Natural killer cell treated with Interleukin-12 subunit alpha and Interleukin-12 subunit beta and Interleukin-15 and Interleukin-18, amount 100 ng/mL, for 72 hours (primary cell): ENCODE measurements at regions not wholly inside any gene's neighbourhood (a gene's known extent, or its start where the extent isn't known, plus 50 kb on each side); places are given as distances from the start of the nearest gene placed in this dataset.
"Not testable (repeated sequence)": the region's sequence is repeated elsewhere in the genome, so short reads cannot be mapped to it uniquely, and the experiment has no call there.

ENCODE experiments used
- ATAC-seq, 2 donors: fragments of 150-1000 bp; cut with Tn5 transposase in 1 of 2; sonication (Bioruptor Pico), chemical (Tn5 transposase) in 1 of 2; 2 replicates each; pipeline ENCODE4 v1.10.0; 2021
- DNase-seq: peaks from one replicate; pipeline ENCODE4 v3.0.0; 2022; ENCODE audit warnings: low spot score
- H3K27ac Mint-ChIP-seq, 2 donors: 1 replicate in 1 of 2; 2 replicates in 1 of 2; pipeline ENCODE4 v1.8.0; 2022; ENCODE audit warnings: mixed read lengths in 2 of 2, mild to moderate bottlenecking in 1 of 2, moderate library complexity in 1 of 2
- H3K27me3 Mint-ChIP-seq, 2 donors: 1 replicate in 1 of 2; 2 replicates in 1 of 2; pipeline ENCODE4 v1.8.0; 2022; ENCODE audit warnings: mixed read lengths in 2 of 2
- H3K36me3 Mint-ChIP-seq: one replicate; pipeline ENCODE4 v1.8.0; 2022; ENCODE audit warnings: mixed read lengths
- H3K4me1 Mint-ChIP-seq, 2 donors: 1 replicate in 1 of 2; 2 replicates in 1 of 2; pipeline ENCODE4 v1.8.0; 2022; ENCODE audit warnings: low read depth in 2 of 2, mixed read lengths in 2 of 2, mild to moderate bottlenecking in 1 of 2
- H3K4me3 Mint-ChIP-seq: one replicate; pipeline ENCODE4 v1.8.0; 2022; ENCODE audit warnings: mixed read lengths
- H3K9me3 Mint-ChIP-seq: 2 replicates; pipeline ENCODE4 v1.8.0; 2022; ENCODE audit warnings: mixed read lengths

DNA sequence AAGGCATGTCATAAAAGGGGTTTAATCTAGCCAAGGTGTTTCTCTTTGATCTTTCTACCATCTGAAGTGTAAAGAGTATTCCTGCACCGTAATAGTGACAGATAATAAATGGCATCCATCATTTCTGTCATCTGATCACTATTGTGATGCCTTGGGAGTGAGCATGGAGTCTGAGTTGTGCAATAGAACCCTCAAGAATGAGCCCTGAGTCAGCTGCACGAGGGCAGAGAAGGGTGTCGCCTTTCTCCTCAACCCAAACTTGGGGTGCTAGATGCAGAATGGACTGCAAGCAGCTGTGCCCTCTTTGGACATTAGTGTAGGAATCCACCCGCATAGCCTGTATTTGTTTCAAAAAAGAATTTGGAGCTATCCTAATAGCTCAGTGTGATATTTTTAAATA lies 115.2 kb downstream of the ZNF37A start:
- Mint-ChIP-seq H3K4me1 (no peaks in the 10 kb centered on the region), H3K4me3 (no peak overlapping the region), H3K27me3 (no peaks in the 10 kb centered on the region), H3K36me3 (no peaks in the 10 kb centered on the region), H3K9me3 (peaks cover 4% of the 10 kb centered on the region), H3K27ac (no peak overlapping the region)
- DNase-seq, result no peak
- no peak for ATAC-seq

GRCh38 chr10:38209748-38210147 lies 115.6 kb downstream of the ZNF37A start:
- not testable (repeated sequence) for H3K27me3 Mint-ChIP-seq, H3K36me3 Mint-ChIP-seq, H3K4me3 Mint-ChIP-seq

DNA sequence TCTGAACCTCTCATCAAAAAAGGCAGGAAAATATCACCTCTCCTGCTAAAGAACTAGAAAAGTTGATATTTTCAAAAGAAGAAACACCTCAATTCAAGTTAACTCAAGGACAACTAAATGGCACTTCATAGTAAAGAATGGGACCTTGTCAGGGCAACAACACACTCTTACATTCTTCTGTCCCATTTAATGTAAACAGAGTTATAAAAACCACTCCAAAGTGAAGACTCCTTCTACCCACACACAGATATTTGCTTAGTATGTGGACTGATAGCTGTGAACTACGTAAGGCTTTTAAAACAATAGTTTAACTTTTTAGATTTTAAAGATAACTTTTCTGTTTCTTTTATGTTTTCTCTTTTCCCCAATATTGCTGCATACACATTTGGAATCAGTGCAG lies 118.3 kb downstream of the ZNF37A start:
- ATAC-seq (no peak), DNase-seq (no peak)
- no peak overlapping the region for H3K4me3 Mint-ChIP-seq
- no peaks in the 10 kb centered on the region for H3K27me3 Mint-ChIP-seq
- H3K27ac Mint-ChIP-seq, result no peak overlapping the region
- H3K36me3 Mint-ChIP-seq, result no peaks in the 10 kb centered on the region
- peaks cover 2% of the 10 kb centered on the region for H3K9me3 Mint-ChIP-seq
- no peaks in the 10 kb centered on the region for H3K4me1 Mint-ChIP-seq

More at GRCh38 chr10:38209748-38210147, 115.6 kb downstream of the ZNF37A start:
- not testable (repeated sequence) for H3K9me3 Mint-ChIP-seq, H3K4me1 Mint-ChIP-seq, DNase-seq, H3K27ac Mint-ChIP-seq, ATAC-seq

DNA sequence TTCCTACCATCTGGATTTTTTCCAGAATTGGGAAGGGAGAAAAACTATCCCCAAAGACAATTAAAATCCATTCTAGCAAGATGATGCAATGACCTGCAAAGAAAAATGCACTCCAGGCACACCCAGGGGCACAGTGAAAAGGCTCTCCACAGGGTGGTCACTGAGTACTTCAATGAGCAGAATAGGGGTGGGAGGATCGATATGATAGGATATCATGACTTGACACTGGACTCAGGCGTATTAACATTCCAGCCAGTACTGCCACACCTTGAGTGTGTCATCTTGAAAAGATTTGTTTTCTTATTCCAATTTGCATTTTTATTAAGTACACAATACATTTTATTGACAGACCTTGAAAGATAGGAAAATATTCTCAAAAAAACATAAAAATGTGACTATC lies 132.2 kb downstream of the ZNF37A start:
- Mint-ChIP-seq H3K4me3 (no peak overlapping the region), H3K27me3 (no peaks in the 10 kb centered on the region), H3K9me3 (peaks cover 12% of the 10 kb centered on the region), H3K27ac (no peak overlapping the region), H3K4me1 (no peaks in the 10 kb centered on the region), H3K36me3 (peaks cover 6% of the 10 kb centered on the region)
- DNase-seq (no peak), ATAC-seq (no peak)

DNA sequence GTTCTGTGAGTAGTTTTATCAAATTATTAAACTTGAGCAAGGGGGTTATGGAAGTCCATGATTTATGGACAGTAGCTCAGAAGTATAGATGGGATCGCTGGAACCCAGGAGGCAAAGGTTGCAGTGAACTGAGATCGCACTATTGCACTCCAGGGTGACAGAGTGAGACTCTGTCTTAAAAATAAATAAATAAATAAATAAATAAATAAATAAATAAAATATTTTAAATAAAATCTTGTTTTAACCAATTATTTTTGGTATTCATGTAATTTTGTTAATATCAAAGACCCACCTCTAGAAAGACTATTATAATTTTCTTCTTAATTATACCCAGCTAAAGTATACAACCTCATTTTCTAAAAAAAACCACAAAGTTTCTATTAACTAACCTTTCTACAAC lies 134.3 kb downstream of the ZNF37A start:
- no peak for DNase-seq
- Mint-ChIP-seq H3K36me3 (peaks cover 6% of the 10 kb centered on the region), H3K4me3 (no peak overlapping the region), H3K4me1 (no peaks in the 10 kb centered on the region), H3K9me3 (peaks cover 4% of the 10 kb centered on the region), H3K27ac (no peak overlapping the region), H3K27me3 (no peaks in the 10 kb centered on the region)
- no peak for ATAC-seq

DNA sequence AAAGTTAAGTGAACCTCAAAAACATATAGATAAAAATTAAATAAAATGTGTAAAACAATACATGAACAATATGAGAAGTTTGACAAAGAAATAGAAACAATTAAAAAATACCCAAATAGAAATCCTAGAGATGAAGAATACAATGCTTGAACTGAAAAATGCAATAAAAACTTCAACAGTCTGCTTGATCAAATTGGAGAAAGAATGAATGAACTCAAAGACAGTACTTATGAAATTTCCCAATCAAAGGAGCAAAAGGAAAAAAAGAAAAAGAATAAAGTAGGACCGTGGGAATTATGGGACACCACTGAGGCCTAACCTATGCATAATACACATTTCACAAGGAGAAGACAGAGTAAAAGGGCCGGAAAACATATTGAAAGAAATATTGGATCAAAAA lies 144.3 kb downstream of the ZNF37A start:
- not testable (repeated sequence) for H3K36me3 Mint-ChIP-seq, DNase-seq, H3K9me3 Mint-ChIP-seq, H3K27me3 Mint-ChIP-seq, ATAC-seq, H3K27ac Mint-ChIP-seq, H3K4me3 Mint-ChIP-seq, H3K4me1 Mint-ChIP-seq

DNA sequence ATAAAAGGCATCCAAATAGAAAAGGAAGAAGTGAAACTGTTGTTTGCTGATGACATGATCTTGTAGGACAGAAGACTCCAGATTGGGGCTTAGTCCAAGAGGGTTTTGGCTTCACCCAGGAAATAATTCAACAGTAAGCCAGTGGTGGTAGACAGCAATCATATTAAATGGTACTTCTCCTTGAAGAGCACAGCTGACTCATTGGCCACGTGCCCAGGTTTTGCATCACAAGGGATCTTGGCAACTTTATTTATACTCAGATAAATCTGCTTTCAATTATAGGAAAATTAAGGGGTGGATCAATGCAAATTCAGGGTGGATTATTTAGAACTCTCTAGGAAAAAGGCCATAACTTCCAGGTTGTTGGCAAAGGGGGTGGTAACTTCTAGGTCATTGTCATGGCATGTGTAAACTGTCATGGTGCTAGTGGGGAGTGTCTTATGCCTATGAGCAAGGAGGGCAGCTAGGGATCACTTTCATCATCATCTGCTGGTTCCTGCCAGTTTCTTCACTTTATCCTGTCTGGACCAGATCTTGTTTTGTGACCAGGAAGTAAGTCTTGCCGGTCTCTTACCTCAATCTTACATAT lies 148.0 kb downstream of the ZNF37A start:
- not testable (repeated sequence) for ATAC-seq, H3K27me3 Mint-ChIP-seq, H3K36me3 Mint-ChIP-seq, H3K9me3 Mint-ChIP-seq, DNase-seq, H3K4me3 Mint-ChIP-seq, H3K27ac Mint-ChIP-seq, H3K4me1 Mint-ChIP-seq

- H3K4me1 Mint-ChIP-seq, H3K27me3 Mint-ChIP-seq: not testable (repeated sequence)
These were observed 154.0 kb downstream of the ZNF37A start for GRCh38 chr10:38248113-38248512.

DNA sequence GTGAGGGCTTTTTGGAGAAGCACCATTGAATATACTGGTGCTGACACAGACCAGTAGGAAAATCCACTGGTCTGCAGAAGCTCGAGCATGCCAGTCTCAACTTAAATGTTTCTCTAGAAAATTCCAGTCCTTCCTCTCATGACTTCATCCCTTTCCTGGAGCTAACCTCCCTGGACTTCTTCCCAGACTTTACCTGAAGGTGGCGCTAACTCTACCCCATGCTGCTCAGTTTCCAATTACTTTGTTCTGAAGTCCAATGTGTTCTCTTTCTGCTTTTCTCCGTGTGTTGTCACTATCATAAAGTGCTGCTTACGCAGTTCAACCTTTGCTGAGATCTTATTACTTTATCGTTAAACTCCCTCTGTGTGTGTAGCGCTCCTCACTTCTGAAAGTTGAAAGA lies 158.4 kb downstream of the ZNF37A start:
- ATAC-seq, H3K4me3 Mint-ChIP-seq, H3K27ac Mint-ChIP-seq, H3K36me3 Mint-ChIP-seq, H3K4me1 Mint-ChIP-seq, H3K27me3 Mint-ChIP-seq, DNase-seq: not testable (repeated sequence)
- H3K9me3 Mint-ChIP-seq, result peaks cover 16% of the 10 kb centered on the region

More at GRCh38 chr10:38248113-38248512, 154.0 kb downstream of the ZNF37A start:
- not testable (repeated sequence) for ATAC-seq, DNase-seq, H3K4me3 Mint-ChIP-seq, H3K27ac Mint-ChIP-seq, H3K36me3 Mint-ChIP-seq
- H3K9me3 Mint-ChIP-seq, result peaks cover 17% of the 10 kb centered on the region

GRCh38 chr10:38267555-38267954 lies 173.4 kb downstream of the ZNF37A start:
- not testable (repeated sequence) for H3K27me3 Mint-ChIP-seq, H3K4me1 Mint-ChIP-seq, H3K9me3 Mint-ChIP-seq, H3K4me3 Mint-ChIP-seq, DNase-seq, ATAC-seq, H3K36me3 Mint-ChIP-seq, H3K27ac Mint-ChIP-seq

- H3K27ac Mint-ChIP-seq, H3K4me1 Mint-ChIP-seq: not testable (repeated sequence)
These were observed 176.9 kb downstream of the ZNF37A start for GRCh38 chr10:38271031-38271430.

GRCh38 chr10:38274879-38275278 lies 180.7 kb downstream of the ZNF37A start:
- not testable (repeated sequence) for H3K27ac Mint-ChIP-seq, ATAC-seq, H3K36me3 Mint-ChIP-seq, DNase-seq, H3K4me3 Mint-ChIP-seq, H3K27me3 Mint-ChIP-seq, H3K9me3 Mint-ChIP-seq, H3K4me1 Mint-ChIP-seq

More at GRCh38 chr10:38271031-38271430, 176.9 kb downstream of the ZNF37A start:
- DNase-seq, H3K4me3 Mint-ChIP-seq, H3K27me3 Mint-ChIP-seq, H3K9me3 Mint-ChIP-seq, H3K36me3 Mint-ChIP-seq, ATAC-seq: not testable (repeated sequence)

DNA sequence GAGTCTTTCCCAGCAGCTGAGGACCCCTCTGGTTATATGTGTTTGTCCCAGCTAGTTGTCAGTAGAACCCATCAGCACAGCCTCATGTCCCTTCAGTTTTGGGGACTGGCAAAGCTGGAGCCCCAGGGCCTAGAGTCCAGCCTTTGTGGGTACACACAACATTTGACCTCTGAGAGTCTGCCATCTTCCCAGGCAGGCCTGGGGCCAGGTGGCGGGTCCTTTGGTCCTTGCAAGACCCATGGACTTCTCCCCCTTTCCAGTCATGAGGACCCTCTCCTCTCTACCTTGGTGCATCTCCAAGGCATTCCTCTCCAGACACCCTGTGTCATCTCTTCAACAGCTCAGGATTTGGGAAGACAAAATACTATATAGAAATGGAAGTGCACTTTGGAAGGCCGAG lies 198.4 kb downstream of the ZNF37A start:
- H3K4me1 Mint-ChIP-seq, H3K4me3 Mint-ChIP-seq, H3K27ac Mint-ChIP-seq, H3K36me3 Mint-ChIP-seq, DNase-seq, ATAC-seq, H3K9me3 Mint-ChIP-seq, H3K27me3 Mint-ChIP-seq: not testable (repeated sequence)

DNA sequence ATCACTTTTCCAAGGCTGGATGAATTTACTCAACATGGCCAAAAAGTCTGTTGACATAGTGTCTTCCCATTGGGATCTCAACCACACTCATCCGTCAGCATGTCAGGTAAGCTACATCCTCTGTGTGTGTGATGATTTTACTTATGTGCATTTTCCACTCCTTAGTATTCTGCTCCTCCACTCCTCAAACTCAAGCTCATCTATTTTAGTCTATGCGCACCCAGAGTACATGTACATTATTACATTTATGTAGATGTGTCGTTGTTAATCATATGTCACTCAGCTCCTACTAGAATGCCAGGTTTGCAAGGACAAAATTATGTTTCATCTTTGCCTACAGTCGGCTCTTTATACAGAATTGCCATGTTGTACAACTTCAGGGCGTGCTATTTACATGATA lies 216.0 kb downstream of the ZNF37A start:
- not testable (repeated sequence) for H3K27ac Mint-ChIP-seq, H3K4me1 Mint-ChIP-seq, H3K4me3 Mint-ChIP-seq, H3K27me3 Mint-ChIP-seq, H3K9me3 Mint-ChIP-seq, DNase-seq, H3K36me3 Mint-ChIP-seq, ATAC-seq

- DNase-seq, ATAC-seq, H3K36me3 Mint-ChIP-seq, H3K27ac Mint-ChIP-seq, H3K27me3 Mint-ChIP-seq, H3K4me1 Mint-ChIP-seq, H3K4me3 Mint-ChIP-seq, H3K9me3 Mint-ChIP-seq: not testable (repeated sequence)
These were observed 221.1 kb downstream of the ZNF37A start for GRCh38 chr10:38315090-38315805.
